Mesenchymal stem cell (in vitro differentiated cells and primary cell): ENCODE measurements at regions not wholly inside any gene's neighbourhood (a gene's known extent, or its start where the extent isn't known, plus 50 kb on each side); places are given as distances from the start of the nearest gene placed in this dataset.
A peak's percentile ranks its signal among the peaks of the same experiment; 100 is the strongest.

Source experiments
- DNase-seq: peaks from one replicate; pipeline ENCODE4 v3.0.0-alpha.2; 2013
- H2AFZ ChIP-seq: one replicate; pipeline ENCODE4 v1.6.1; 2013; ENCODE audit warnings: low read depth, mild to moderate bottlenecking, control low read depth, inconsistent platforms, low read length, moderate library complexity
- H2AK5ac ChIP-seq: 2 replicates; pipeline ENCODE4 v1.6.1; 2013; ENCODE audit warnings: low read length, moderate library complexity, mild to moderate bottlenecking, inconsistent platforms; ENCODE audit not compliant: severe bottlenecking
- H2BK120ac ChIP-seq: one replicate; pipeline ENCODE4 v1.6.1; 2013; ENCODE audit warnings: low read depth, mild to moderate bottlenecking, inconsistent platforms, low read length, moderate library complexity
- H2BK12ac ChIP-seq, 2 experiments: one replicate each; pipeline ENCODE4 v1.6.1; 2013; ENCODE audit warnings: inconsistent platforms in 2 of 2, low read length in 2 of 2, mild to moderate bottlenecking in 2 of 2, moderate library complexity in 2 of 2, control low read depth in 1 of 2
- H2BK15ac ChIP-seq: one replicate; pipeline ENCODE4 v1.6.1; 2013; ENCODE audit warnings: mild to moderate bottlenecking, low read depth, inconsistent platforms; ENCODE audit not compliant: poor library complexity, severe bottlenecking
- H2BK5ac ChIP-seq: 2 replicates; pipeline ENCODE4 v1.6.1; 2013; ENCODE audit warnings: low read depth, mild to moderate bottlenecking, low read length, control low read depth, inconsistent platforms; ENCODE audit not compliant: poor library complexity, severe bottlenecking
- H3K14ac ChIP-seq, 2 experiments: one replicate each; pipeline ENCODE4 v1.6.1; 2013; ENCODE audit warnings: inconsistent platforms in 2 of 2, low read length in 2 of 2, control low read depth in 1 of 2, mild to moderate bottlenecking in 1 of 2, moderate library complexity in 1 of 2
- H3K18ac ChIP-seq, 2 experiments: one replicate each; pipeline ENCODE4 v1.6.1; 2013; ENCODE audit warnings: inconsistent platforms in 2 of 2, low read length in 2 of 2, control low read depth in 1 of 2, low read depth in 1 of 2, mild to moderate bottlenecking in 1 of 2
- H3K23ac ChIP-seq, 2 experiments: one replicate each; pipeline ENCODE4 v1.6.1; 2013; ENCODE audit warnings: inconsistent platforms in 2 of 2, low read length in 2 of 2, mild to moderate bottlenecking in 2 of 2, moderate library complexity in 2 of 2, control low read depth in 1 of 2
- H3K27ac ChIP-seq: 2 replicates; pipeline ENCODE4 v1.5.1; 2013; ENCODE audit warnings: mild to moderate bottlenecking, moderate library complexity, low read length, control low read depth, inconsistent platforms; ENCODE audit not compliant: poor library complexity, severe bottlenecking
- H3K27me3 ChIP-seq, 2 experiments: 2 replicates each; pipeline versions ENCODE4 v1.6.1 to v1.7.0; 2013; ENCODE audit warnings: low read length in 2 of 2, mild to moderate bottlenecking in 2 of 2, moderate library complexity in 2 of 2, control low read depth in 1 of 2, inconsistent platforms in 1 of 2; ENCODE audit not compliant: control insufficient read depth in 1 of 2, insufficient read depth in 1 of 2
- H3K36me3 ChIP-seq, 2 experiments: 2 replicates each; pipeline versions ENCODE4 v1.6.1 to v1.7.0; 2013; ENCODE audit warnings: low read length in 2 of 2, control low read depth in 1 of 2, inconsistent platforms in 1 of 2, low read depth in 1 of 2, mild to moderate bottlenecking in 1 of 2; ENCODE audit not compliant: insufficient read depth in 2 of 2, control insufficient read depth in 1 of 2
- H3K4ac ChIP-seq, 2 experiments: one replicate each; pipeline ENCODE4 v1.6.1; 2013; ENCODE audit warnings: inconsistent platforms in 2 of 2, low read length in 2 of 2, mild to moderate bottlenecking in 2 of 2, moderate library complexity in 2 of 2, control low read depth in 1 of 2, low read depth in 1 of 2
- H3K4me1 ChIP-seq: 2 replicates; pipeline ENCODE4 v1.6.1; 2013; ENCODE audit warnings: low read depth, low read length, control low read depth; ENCODE audit not compliant: control insufficient read depth, insufficient read depth
- H3K4me2 ChIP-seq: 2 replicates; pipeline ENCODE4 v1.6.1; 2013; ENCODE audit warnings: low read length, mild to moderate bottlenecking, inconsistent platforms; ENCODE audit not compliant: poor library complexity, severe bottlenecking
- H3K4me3 ChIP-seq, 2 experiments: 2 replicates each; pipeline versions ENCODE4 v1.5.1 to v1.7.0; 2013; ENCODE audit warnings: low read length in 2 of 2, mild to moderate bottlenecking in 2 of 2, control low read depth in 1 of 2, low read depth in 1 of 2; ENCODE audit not compliant: insufficient read depth in 1 of 2
- H3K79me1 ChIP-seq: replicated peaks from 2 replicates; pipeline ENCODE4 v1.6.1; 2013; ENCODE audit warnings: mild to moderate bottlenecking, control low read depth, low read length, inconsistent platforms; ENCODE audit not compliant: poor library complexity, severe bottlenecking
- H3K9ac ChIP-seq: 2 replicates; pipeline ENCODE4 v1.7.0; 2013; ENCODE audit warnings: mild to moderate bottlenecking, low read length, moderate library complexity
- H3K9me3 ChIP-seq: 2 replicates; pipeline ENCODE4 v1.7.0; 2013; ENCODE audit warnings: mild to moderate bottlenecking, low read length; ENCODE audit not compliant: control insufficient read depth
- H4K8ac ChIP-seq: one replicate; pipeline ENCODE4 v1.6.1; 2013; ENCODE audit warnings: inconsistent platforms, mild to moderate bottlenecking, low read length, moderate library complexity
- H4K91ac ChIP-seq: one replicate; pipeline ENCODE4 v1.6.1; 2013; ENCODE audit warnings: mild to moderate bottlenecking, low read length, inconsistent platforms
- WGBS: methylation state at CpG from one replicate; pipeline ENCODE4 v1.1.7; 2013; ENCODE audit warnings: mixed read lengths; 5-methylcytosine and 5-hydroxymethylcytosine counted together

GRCh38 chr1:188371295-188371806, 1542.6 kb downstream of the PLA2G4A start:
- 33% methylated on average over 1 of the region's 1 CpG for WGBS
- no peak overlapping the region for H3K9ac ChIP-seq
- H2BK12ac ChIP-seq = no peak overlapping the region
- H2AK5ac ChIP-seq = no peak overlapping the region
- no peak overlapping the region for H4K91ac ChIP-seq
- H2BK120ac ChIP-seq = no peak overlapping the region
- H3K27me3 ChIP-seq = no peaks in the 10 kb centered on the region
- no peaks in the 10 kb centered on the region for H3K79me1 ChIP-seq
- H2BK5ac ChIP-seq = no peak overlapping the region
- no peak overlapping the region for H3K4me3 ChIP-seq
- H3K23ac ChIP-seq = no peak overlapping the region
- no peak overlapping the region for H2BK15ac ChIP-seq
- no peak overlapping the region for H3K4ac ChIP-seq
- no peaks in the 10 kb centered on the region for H3K9me3 ChIP-seq
- no peak overlapping the region for H4K8ac ChIP-seq
- DNase-seq = no peak
- no peaks in the 10 kb centered on the region for H3K36me3 ChIP-seq
- no peak overlapping the region for H3K27ac ChIP-seq
- no peak overlapping the region for H2AFZ ChIP-seq
- H3K4me1 ChIP-seq = no peaks in the 10 kb centered on the region
- H3K18ac ChIP-seq = no peak overlapping the region
- no peak overlapping the region for H3K14ac ChIP-seq
- H3K4me2 ChIP-seq = no peak overlapping the region

- Histone ChIP-seq H3K4me3 (no peak overlapping the region), H2BK5ac (no peak overlapping the region), H3K27me3 (no peaks in the 10 kb centered on the region), H2BK15ac (no peak overlapping the region), H3K4ac (no peak overlapping the region), H3K18ac (no peak overlapping the region), H2BK120ac (peak overlapping the region; percentile 19), H3K27ac (no peak overlapping the region), H3K79me1 (no peaks in the 10 kb centered on the region), H3K9me3 (no peaks in the 10 kb centered on the region), H3K4me2 (no peak overlapping the region), H4K8ac (no peak overlapping the region), H3K4me1 (no peaks in the 10 kb centered on the region), H3K36me3 (no peaks in the 10 kb centered on the region), H2AK5ac (no peak overlapping the region), H2BK12ac (no peak overlapping the region), H3K9ac (no peak overlapping the region), H2AFZ (no peak overlapping the region), H4K91ac (no peak overlapping the region), H3K14ac (no peak overlapping the region), H3K23ac (no peak overlapping the region)
- WGBS = 93% methylated on average over 2 of the region's 2 CpGs
- DNase-seq = no peak
These were observed 1544.1 kb downstream of the PLA2G4A start for GRCh38 chr1:188372821-188373220.

GRCh38 chr1:188382851-188383250, 1554.1 kb downstream of the PLA2G4A start:
- no peak overlapping the region for H3K4ac ChIP-seq

GRCh38 chr1:188386161-188386560, 1557.4 kb downstream of the PLA2G4A start:
- Histone ChIP-seq H4K91ac (no peak overlapping the region), H3K36me3 (no peaks in the 10 kb centered on the region), H2BK12ac (no peak overlapping the region), H2AK5ac (no peak overlapping the region), H2BK5ac (no peak overlapping the region), H2AFZ (no peak overlapping the region), H3K27me3 (no peaks in the 10 kb centered on the region), H3K18ac (peak overlapping the region in 1 of 2 experiments; percentile 28), H2BK15ac (no peak overlapping the region), H3K4ac (no peak overlapping the region), H2BK120ac (no peak overlapping the region), H3K9ac (no peak overlapping the region), H3K4me2 (no peak overlapping the region), H3K4me3 (no peak overlapping the region), H3K9me3 (peaks cover 10% of the 10 kb centered on the region), H3K27ac (no peak overlapping the region), H3K23ac (no peak overlapping the region), H3K79me1 (no peaks in the 10 kb centered on the region), H4K8ac (no peak overlapping the region), H3K14ac (no peak overlapping the region), H3K4me1 (no peaks in the 10 kb centered on the region)
- DNase-seq = peak; percentile 75
- WGBS = 59% methylated on average over 5 of the region's 5 CpGs

More at GRCh38 chr1:188382851-188383250, 1554.1 kb downstream of the PLA2G4A start:
- Histone ChIP-seq H2BK120ac (no peak overlapping the region), H3K23ac (no peak overlapping the region), H4K91ac (no peak overlapping the region), H3K18ac (no peak overlapping the region), H3K27me3 (no peaks in the 10 kb centered on the region), H3K4me2 (no peak overlapping the region), H3K79me1 (no peaks in the 10 kb centered on the region), H2AK5ac (no peak overlapping the region), H2BK5ac (no peak overlapping the region), H2BK12ac (no peak overlapping the region), H3K9ac (no peak overlapping the region), H3K14ac (no peak overlapping the region), H3K27ac (no peak overlapping the region), H2AFZ (no peak overlapping the region), H2BK15ac (no peak overlapping the region), H3K4me1 (no peaks in the 10 kb centered on the region), H3K4me3 (no peak overlapping the region), H3K36me3 (no peaks in the 10 kb centered on the region), H3K9me3 (peaks cover 11% of the 10 kb centered on the region), H4K8ac (no peak overlapping the region)
- no CpG with 5 or more reads among the region's 2 CpGs for WGBS
- DNase-seq = no peak
